NCI-H510A (cell line): ENCODE measurements at regions not wholly inside any gene's neighbourhood (a gene's known extent, or its start where the extent isn't known, plus 50 kb on each side); places are given as distances from the start of the nearest gene placed in this dataset.
"Not testable (repeated sequence)": the region's sequence is repeated elsewhere in the genome, so short reads cannot be mapped to it uniquely, and the experiment has no call there.

Source experiments
- DNase-seq: peaks from one replicate; lab custom pipeline; 2025; lab: John Stamatoyannopoulos, UW

DNA sequence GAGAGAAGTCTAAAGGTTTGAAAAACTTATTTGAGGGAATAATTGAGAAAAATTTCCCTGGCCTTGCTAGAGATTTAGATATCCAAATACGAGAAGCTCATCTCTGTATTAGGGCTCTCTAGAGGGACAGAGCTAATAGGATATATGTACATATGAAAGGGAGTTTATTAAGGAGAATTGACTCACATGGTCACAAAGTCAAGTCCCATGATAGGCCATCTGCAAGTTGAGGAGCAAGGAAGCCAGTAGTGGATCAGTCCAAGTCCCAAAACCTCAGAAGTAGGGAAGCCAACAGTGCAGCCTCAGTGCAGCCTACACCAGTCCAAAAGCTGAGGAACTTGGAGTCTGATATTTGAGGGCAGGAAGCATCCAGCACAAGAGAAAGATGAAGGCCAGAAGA, 126.7 kb downstream of the PJA2 start:
- DNase-seq: not testable (repeated sequence)

GRCh38 chr5:109281136-109281690, 128.6 kb downstream of the PJA2 start:
- DNase-seq: peak; percentile 63

DNA sequence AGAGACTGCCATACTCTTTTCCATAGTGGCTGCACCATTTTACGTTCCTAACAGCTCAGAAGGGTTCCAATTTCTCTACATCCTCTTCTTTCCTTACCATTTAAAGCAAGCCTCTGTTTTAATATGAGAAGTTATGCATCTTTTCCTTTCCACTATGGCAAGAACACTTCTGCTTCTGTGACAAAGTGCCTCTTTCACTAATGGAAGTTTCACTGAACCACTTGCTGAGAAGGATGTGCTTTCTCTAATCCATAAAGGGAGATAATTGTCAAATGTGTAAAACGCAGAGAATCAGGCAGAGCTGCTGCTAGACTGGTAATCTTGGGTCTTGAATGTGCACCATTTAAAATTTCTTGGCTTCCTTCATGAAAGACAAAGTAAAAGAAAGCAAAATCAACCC, 131.6 kb downstream of the PJA2 start:
- DNase-seq: no peak

GRCh38 chr5:109275919-109276318, 133.9 kb downstream of the PJA2 start:
- DNase-seq: no peak

DNA sequence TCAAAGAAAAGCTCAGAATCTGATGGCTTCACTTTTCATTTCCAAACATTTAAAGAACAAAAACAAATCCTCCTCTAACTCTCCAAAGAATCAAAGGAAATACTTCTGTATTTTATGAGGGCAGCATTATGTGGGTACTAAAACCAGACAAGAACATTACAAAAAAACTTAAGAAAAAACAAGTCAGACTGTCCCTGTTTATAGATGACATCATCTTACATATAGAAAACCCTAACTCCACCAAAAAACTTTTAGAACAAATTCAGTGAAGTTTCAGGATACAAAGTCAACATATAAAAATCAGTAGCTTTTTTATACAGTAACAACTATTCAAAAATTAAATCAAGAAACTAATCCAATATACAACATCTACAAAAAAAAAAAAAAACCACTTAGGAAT, 136.2 kb downstream of the PJA2 start:
- no peak for DNase-seq

- DNase-seq: no peak
These were observed 142.5 kb downstream of the PJA2 start for GRCh38 chr5:109267283-109267682.

GRCh38 chr5:109258755-109259154, 151.0 kb downstream of the PJA2 start:
- no peak for DNase-seq

- DNase-seq: no peak
These were observed 153.3 kb downstream of the PJA2 start for GRCh38 chr5:109256486-109256885.

DNA sequence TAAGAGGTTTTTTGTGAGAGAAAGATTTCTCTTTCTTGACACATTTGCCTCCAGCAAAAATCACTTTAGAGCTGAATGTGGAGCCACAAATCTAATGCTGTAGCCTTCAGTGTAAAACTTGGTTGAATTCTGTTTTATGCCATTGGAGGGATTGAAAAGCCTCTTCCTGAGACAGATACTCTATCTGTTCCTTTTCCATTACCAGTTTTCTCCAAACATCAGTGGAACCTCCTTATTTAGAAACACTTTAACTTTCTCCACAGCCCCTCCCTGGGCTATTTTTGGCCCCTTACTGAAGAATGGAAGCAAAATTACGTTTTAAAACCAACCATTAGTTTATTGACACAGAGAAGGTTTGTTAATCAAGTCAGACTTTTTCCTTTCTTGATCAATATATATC, 155.3 kb downstream of the PJA2 start:
- DNase-seq: no peak

DNA sequence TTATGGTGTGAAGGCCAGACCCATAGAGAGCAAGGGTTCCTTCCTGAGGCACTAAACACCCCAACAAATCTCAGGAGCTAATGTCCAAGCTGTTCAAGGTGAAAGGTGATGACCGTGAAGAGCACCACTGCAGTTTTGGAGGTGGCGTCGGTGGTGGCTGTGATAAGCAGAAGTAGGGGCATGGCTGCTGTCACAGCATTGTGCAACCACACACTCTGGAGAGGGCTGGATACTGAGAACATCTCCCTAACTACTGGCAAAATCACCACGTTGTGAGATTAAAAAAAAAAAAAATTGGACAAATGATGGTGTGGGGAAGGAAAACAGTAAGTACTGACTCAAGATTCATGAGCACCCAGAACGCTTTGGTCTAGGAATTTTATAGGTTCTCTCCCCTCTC, 156.5 kb downstream of the PJA2 start:
- no peak for DNase-seq

DNA sequence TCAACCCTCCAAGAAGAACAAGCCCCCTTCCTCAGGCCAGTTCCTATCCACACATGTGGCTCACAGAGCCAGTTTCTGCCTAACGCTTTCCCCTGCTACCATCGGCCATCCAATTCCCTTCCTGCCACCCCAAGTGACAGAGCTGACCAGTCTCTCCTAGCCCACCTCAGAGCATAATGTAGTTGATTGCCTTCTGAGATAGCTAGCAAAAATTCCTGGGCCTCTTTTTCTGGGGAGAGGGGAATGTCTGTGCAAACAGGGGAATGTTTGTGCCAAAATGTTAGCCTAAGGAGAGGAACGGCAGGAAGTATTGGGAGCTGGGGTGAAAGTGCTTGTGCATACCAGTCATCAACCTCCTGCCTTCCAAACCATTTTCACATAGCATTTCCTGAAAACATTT, 157.0 kb downstream of the PJA2 start:
- DNase-seq: no peak

- no peak for DNase-seq
These were observed 159.0 kb downstream of the PJA2 start for GRCh38 chr5:109250533-109251329.

- DNase-seq: no peak
These were observed 159.7 kb downstream of the PJA2 start for GRCh38 chr5:109250080-109250479.

- no peak for DNase-seq
These were observed 160.6 kb downstream of the PJA2 start for GRCh38 chr5:109249126-109249525.

GRCh38 chr5:109247986-109248385, 161.8 kb downstream of the PJA2 start:
- no peak for DNase-seq

DNA sequence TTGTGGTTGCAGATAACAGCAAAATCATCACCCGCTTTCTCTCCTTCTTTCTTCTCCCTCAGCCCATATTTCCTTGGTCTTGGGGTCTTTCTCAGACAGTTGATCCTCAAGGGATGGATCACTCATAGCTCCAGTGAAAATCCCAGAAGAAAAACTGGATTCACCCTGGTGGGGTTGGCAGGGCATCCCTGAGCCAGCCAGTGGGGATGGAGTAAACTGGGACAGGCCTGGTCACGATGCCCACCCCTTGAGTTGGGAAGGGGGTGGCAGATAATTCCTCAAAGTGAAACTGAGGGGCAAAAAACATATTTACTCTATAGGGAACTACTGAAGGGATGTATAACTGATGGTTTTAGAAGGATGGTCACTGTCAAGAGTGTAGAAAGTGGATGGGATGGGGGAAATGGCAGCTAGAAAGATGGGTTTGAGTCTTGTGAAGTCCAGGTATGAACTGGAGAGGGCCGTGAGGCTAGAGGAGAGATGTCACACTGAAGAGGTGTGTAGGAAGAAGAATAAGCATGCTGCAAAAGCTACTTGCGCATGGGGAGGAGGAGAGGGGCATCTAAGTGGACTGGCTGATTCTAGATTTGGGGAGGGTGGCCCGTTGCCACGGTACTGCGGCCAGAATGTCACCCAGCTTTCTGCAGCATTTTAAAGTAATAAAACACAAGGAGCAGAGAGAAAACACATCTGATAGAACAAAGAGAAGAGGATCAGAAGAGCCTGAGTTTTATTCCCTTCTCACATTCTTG, 162.8 kb downstream of the PJA2 start:
- no peak for DNase-seq
